ACC112 (cell line): ENCODE measurements at regions not wholly inside any gene's neighbourhood (a gene's known extent, or its start where the extent isn't known, plus 50 kb on each side); places are given as distances from the start of the nearest gene placed in this dataset.

Experiments used
- H2AFZ ChIP-seq: fragments of 200-600 bp; sonication (generic); one replicate; pipeline ENCODE4 v1.6.0; 2017; ENCODE audit warnings: antibody characterized with exemption, low read length; ENCODE audit not compliant: unreplicated experiment
- H3K27ac ChIP-seq: fragments of 200-600 bp; sonication (generic); 2 replicates; pipeline ENCODE4 v1.5.1; 2014; ENCODE audit warnings: low read depth, mild to moderate bottlenecking, antibody characterized with exemption, low read length, moderate library complexity
- H3K27me3 ChIP-seq: fragments of 200-600 bp; sonication (generic); 2 replicates; pipeline ENCODE4 v1.6.1; 2014; ENCODE audit warnings: mild to moderate bottlenecking, antibody characterized with exemption, low read length, moderate library complexity, mixed read lengths; ENCODE audit not compliant: insufficient read depth
- H3K36me3 ChIP-seq: fragments of 200-600 bp; sonication (generic); 2 replicates; pipeline ENCODE4 v1.6.1; 2016; ENCODE audit warnings: mild to moderate bottlenecking, antibody characterized with exemption, low read length, moderate library complexity, mixed read lengths; ENCODE audit not compliant: insufficient read depth
- H3K4me1 ChIP-seq: fragments of 200-600 bp; sonication (generic); one replicate; pipeline ENCODE4 v1.6.1; 2016; ENCODE audit warnings: low read length, mixed read lengths; ENCODE audit not compliant: insufficient read depth, unreplicated experiment, control insufficient read depth
- H3K4me3 ChIP-seq: fragments of 200-600 bp; sonication (generic); 2 replicates; pipeline ENCODE4 v1.5.1; 2014; ENCODE audit warnings: mild to moderate bottlenecking, low read depth, low read length
- H3K79me2 ChIP-seq: fragments of 200-600 bp; sonication (generic); one replicate; pipeline ENCODE4 v1.6.0; 2016; ENCODE audit warnings: low read length; ENCODE audit not compliant: control insufficient read depth, unreplicated experiment, insufficient read depth

DNA sequence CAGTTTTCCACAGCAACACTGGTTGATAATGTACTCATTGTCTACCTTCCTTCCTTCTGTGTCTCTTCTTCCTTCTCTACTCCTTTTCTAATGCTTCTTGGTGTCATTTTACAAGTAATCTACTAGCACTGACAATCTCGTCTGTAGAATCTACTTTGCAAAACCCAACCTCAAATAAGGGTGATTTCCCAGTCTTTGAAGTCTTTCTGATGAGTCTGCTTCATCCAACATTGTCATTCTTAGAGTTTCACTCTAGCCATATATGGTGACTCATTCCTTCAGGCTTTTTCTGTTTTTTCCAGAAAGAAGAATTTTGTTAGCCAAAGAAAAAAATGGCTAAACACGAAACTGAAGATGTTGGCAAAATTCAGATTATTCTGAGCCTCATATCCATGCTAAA lies 288.7 kb downstream of the MBD2 start:
- H3K27ac ChIP-seq: no peak overlapping the region
- H3K27me3 ChIP-seq: peaks cover 4% of the 10 kb centered on the region
- H3K4me3 ChIP-seq: no peak overlapping the region
- no peaks in the 10 kb centered on the region for H3K36me3 ChIP-seq
- no peaks in the 10 kb centered on the region for H3K4me1 ChIP-seq
- no peak overlapping the region for H2AFZ ChIP-seq
- no peaks in the 10 kb centered on the region for H3K79me2 ChIP-seq

DNA sequence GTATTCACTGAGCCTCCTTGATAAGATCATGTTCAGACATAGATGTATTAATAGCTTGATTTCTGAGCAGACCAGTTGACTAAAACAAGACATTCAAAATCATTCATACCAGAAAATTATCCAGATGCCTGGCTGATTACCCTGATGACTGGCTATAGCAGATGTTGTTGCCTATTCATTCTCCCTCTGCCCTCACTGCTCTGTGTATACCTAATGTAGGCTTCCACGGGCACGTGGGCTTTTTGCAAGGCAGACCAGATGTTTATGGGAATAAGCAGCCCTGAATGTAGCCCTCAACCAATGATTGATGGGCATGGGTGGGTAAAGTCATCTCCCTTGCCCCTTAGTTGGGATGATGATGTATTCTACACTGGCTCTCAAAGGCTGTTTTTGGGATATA lies 289.1 kb downstream of the MBD2 start:
- no peaks in the 10 kb centered on the region for H3K36me3 ChIP-seq
- no peak overlapping the region for H3K27ac ChIP-seq
- H2AFZ ChIP-seq: no peak overlapping the region
- H3K4me3 ChIP-seq: no peak overlapping the region
- H3K79me2 ChIP-seq: no peaks in the 10 kb centered on the region
- H3K4me1 ChIP-seq: no peaks in the 10 kb centered on the region
- peaks cover 4% of the 10 kb centered on the region for H3K27me3 ChIP-seq

DNA sequence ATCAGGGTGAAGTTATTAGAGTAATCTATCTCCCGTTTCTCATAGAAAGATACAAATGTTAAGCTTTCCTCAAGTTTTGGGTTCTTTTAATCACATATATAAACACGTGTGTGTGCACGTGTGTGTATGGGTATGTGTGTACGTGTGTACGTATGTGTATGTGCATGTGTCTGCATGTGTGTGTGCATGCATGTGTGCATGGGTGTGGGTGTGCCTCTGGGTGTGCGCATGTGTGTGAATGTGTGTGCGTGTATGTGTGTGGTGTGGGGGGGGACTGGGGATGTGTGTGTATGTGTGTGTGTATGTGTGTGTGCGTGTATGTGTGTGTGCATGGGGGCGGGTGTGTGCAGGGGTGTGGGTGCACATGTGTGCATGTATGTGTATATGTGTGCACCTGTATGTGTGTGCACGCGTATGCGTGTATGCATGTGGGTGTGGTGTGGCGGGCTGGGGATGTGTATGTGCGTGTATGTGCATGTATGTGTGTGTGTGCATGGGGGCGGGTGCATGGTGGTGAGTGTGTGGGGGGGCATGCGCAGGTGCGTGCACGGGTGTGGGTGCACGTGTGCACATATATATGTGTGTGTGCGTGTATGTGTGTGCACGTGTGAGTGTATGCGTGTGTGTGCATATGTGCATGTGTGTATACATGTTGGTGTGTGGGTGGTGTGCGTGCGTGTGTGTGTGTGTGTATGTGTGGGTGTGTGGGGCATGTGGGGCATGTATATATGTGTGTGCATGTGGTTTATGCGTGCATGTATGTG lies 304.0 kb downstream of the MBD2 start:
- H3K4me3 ChIP-seq: no peak overlapping the region
- no peaks in the 10 kb centered on the region for H3K79me2 ChIP-seq
- H3K36me3 ChIP-seq: no peaks in the 10 kb centered on the region
- no peaks in the 10 kb centered on the region for H3K4me1 ChIP-seq
- no peak overlapping the region for H2AFZ ChIP-seq
- H3K27me3 ChIP-seq: no peaks in the 10 kb centered on the region
- no peak overlapping the region for H3K27ac ChIP-seq

GRCh38 chr18:53918091-53918490 lies 306.4 kb downstream of the MBD2 start:
- no peaks in the 10 kb centered on the region for H3K79me2 ChIP-seq
- no peaks in the 10 kb centered on the region for H3K36me3 ChIP-seq
- H2AFZ ChIP-seq: no peak overlapping the region

DNA sequence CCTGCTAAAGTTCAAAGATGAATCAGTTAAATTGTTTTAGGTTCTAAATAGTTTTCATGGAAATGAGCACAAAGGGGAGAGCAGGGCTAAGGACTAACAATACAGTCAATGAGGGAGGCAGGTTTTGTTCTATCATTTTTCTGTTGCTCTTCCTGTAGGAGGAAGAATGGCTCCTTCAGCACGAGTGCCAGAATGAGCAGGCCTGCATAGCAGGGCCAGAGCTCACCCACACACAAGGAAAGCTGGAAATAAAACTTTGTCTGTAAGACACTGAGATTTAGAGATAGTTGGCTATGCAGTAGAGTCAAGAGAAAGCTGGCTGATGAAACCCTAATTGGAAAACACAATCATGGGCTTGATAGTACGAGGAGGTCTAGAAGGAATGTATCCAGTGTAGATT lies 313.3 kb downstream of the MBD2 start:
- no peaks in the 10 kb centered on the region for H3K36me3 ChIP-seq
- no peaks in the 10 kb centered on the region for H3K79me2 ChIP-seq
- H3K4me3 ChIP-seq: no peak overlapping the region
- H3K27ac ChIP-seq: no peak overlapping the region
- H3K27me3 ChIP-seq: peaks cover 5% of the 10 kb centered on the region; the same call in 1 of the 2 replicates
- no peak overlapping the region for H2AFZ ChIP-seq
- H3K4me1 ChIP-seq: no peaks in the 10 kb centered on the region

More at GRCh38 chr18:53918091-53918490, 306.4 kb downstream of the MBD2 start:
- Histone ChIP-seq H3K4me1 (no peaks in the 10 kb centered on the region), H3K27me3 (no peaks in the 10 kb centered on the region), H3K4me3 (no peak overlapping the region), H3K27ac (no peak overlapping the region)

DNA sequence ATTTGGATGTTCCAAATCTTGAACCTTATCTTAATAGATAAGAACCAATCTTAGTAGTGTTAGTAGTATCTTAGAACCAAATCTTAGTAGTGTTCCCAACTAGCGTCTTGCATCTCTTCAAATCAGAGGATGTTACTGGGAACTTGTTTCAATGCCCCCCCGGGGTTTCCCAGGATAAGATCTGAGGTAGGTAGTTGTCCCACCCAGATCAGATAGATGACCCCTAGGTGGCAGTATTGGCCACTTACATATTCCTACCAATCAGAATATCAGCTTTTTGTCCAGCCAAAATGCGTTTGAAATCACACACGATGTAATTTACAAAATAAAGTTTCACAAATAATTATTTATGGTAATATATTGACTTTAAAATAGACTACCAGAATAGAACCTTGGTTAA lies 314.8 kb downstream of the MBD2 start:
- H3K4me1 ChIP-seq: no peaks in the 10 kb centered on the region
- H3K36me3 ChIP-seq: no peaks in the 10 kb centered on the region
- no peak overlapping the region for H3K27ac ChIP-seq

GRCh38 chr18:53907921-53908320 lies 316.5 kb downstream of the MBD2 start:
- no peak overlapping the region for H3K4me3 ChIP-seq
- H3K79me2 ChIP-seq: no peaks in the 10 kb centered on the region
- H3K27ac ChIP-seq: no peak overlapping the region
- no peaks in the 10 kb centered on the region for H3K4me1 ChIP-seq
- no peaks in the 10 kb centered on the region for H3K36me3 ChIP-seq
- peaks cover 12% of the 10 kb centered on the region; the same call in 1 of the 2 replicates for H3K27me3 ChIP-seq
- H2AFZ ChIP-seq: no peak overlapping the region

More for the DNA sequence above, 314.8 kb downstream of the MBD2 start:
- Histone ChIP-seq H3K79me2 (no peaks in the 10 kb centered on the region), H2AFZ (no peak overlapping the region), H3K4me3 (no peak overlapping the region), H3K27me3 (peaks cover 10% of the 10 kb centered on the region; the same call in 1 of the 2 replicates)

DNA sequence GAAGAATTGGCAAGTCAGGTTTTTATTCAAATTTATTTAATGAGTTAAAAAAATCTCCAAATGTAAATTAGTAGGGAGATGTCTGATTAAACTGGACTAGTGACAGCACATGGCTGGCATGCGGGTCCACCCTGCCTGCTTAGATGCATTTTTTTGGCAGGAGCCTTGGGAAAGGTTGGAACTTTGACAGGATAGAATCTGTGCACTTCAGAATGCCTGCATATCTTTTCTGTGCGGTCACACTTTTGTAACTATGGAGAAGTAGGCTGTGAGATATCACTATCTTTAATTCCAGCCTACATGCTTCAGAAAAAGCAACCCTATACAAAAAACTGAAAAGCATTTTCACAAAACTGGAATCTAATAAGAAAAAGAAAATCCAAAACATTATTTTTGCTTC lies 317.8 kb downstream of the MBD2 start:
- Histone ChIP-seq H2AFZ (no peak overlapping the region), H3K4me3 (no peak overlapping the region), H3K4me1 (no peaks in the 10 kb centered on the region), H3K27me3 (peaks cover 18% of the 10 kb centered on the region; the same call in 1 of the 2 replicates), H3K27ac (no peak overlapping the region), H3K36me3 (no peaks in the 10 kb centered on the region), H3K79me2 (no peaks in the 10 kb centered on the region)

GRCh38 chr18:53894675-53895442 lies 329.6 kb downstream of the MBD2 start:
- H3K4me3 ChIP-seq: no peak overlapping the region
- H3K27ac ChIP-seq: no peak overlapping the region
- H3K27me3 ChIP-seq: peaks cover 14% of the 10 kb centered on the region
- H2AFZ ChIP-seq: no peak overlapping the region
- no peaks in the 10 kb centered on the region for H3K79me2 ChIP-seq
- H3K36me3 ChIP-seq: no peaks in the 10 kb centered on the region
- no peaks in the 10 kb centered on the region for H3K4me1 ChIP-seq

DNA sequence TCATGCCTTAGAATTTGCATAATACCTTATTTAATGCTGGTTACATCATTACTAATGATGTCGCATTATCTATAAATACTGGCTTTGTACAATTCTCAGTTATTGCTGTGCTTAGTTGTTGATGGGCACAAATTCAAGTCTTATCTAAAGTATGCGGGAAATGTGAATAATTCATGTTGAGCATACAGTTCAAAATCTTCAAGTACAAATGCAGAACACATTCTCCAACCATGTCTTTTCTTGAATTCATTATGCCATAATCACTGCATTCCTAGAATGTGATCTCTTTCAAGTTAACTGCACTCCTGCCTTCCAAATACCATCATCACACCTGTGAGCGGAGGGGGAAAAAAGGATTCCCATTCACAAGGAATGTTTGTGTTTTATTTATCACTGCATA lies 337.0 kb downstream of the MBD2 start:
- no peak overlapping the region for H2AFZ ChIP-seq
- H3K36me3 ChIP-seq: no peaks in the 10 kb centered on the region
- H3K27me3 ChIP-seq: 0 out of 2 replicates have a peak, but pooled peaks cover 2% of the 10 kb centered on the region
- H3K4me3 ChIP-seq: no peak overlapping the region
- H3K79me2 ChIP-seq: no peaks in the 10 kb centered on the region
- H3K27ac ChIP-seq: no peak overlapping the region
- H3K4me1 ChIP-seq: no peaks in the 10 kb centered on the region

- H3K79me2 ChIP-seq: no peaks in the 10 kb centered on the region
- H3K27me3 ChIP-seq: no peaks in the 10 kb centered on the region
- no peak overlapping the region for H2AFZ ChIP-seq
- H3K27ac ChIP-seq: no peak overlapping the region
- no peak overlapping the region for H3K4me3 ChIP-seq
- no peaks in the 10 kb centered on the region for H3K36me3 ChIP-seq
- H3K4me1 ChIP-seq: no peaks in the 10 kb centered on the region
Measured at GRCh38 chr18:53886058-53886457, 338.4 kb downstream of the MBD2 start.
